ENCODE measurements at regions not wholly inside any gene's neighbourhood (a gene's known extent, or its start where the extent isn't known, plus 50 kb on each side); places are given as distances from the start of the nearest gene placed in this dataset.
A peak's percentile ranks its signal among the peaks of the same experiment; 100 is the strongest.

GRCh38 chr4:159498446-159499115 is 395.7 kb downstream of the RAPGEF2 start:
- WGBS (ENCODE audit: insufficient coverage, low lambda C conversion rate), result 43% methylated on average over 1 of the region's 5 CpGs
- DNase-seq, result peak; percentile 37 to 70

DNA sequence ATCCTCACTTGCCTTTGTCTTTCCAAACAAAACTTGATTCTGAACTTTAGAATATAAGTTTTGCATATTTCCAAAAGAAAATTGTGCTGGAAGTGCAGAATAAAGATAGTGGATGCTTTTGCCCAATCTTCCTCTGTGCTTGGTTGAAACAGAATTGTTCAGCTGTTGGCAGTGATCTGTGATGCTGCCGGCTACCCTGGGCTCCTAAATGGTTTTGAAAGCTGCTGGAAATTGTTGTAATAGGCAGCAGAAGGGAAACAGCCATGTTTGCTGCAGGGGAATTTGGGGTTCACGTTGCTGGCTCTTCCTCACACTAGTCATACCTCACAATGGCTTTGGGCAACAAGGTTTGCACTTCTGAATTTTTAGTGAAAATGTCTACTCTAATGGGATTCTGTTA is 398.0 kb downstream of the RAPGEF2 start:
- DNase-seq, result no peak
- Histone ChIP-seq H3K27me3 (ENCODE audit: control insufficient read depth, insufficient read depth, low read length) (no peaks in the 10 kb centered on the region), H3K4me1 (ENCODE audit: control insufficient read depth, insufficient read depth, low read length) (peaks cover 4% of the 10 kb centered on the region), H3K4me3 (ENCODE audit: low read length) (no peak overlapping the region), H3K27ac (ENCODE audit: low read length) (no peak overlapping the region), H3K9me3 (ENCODE audit: control insufficient read depth, low read depth, low read length) (no peaks in the 10 kb centered on the region), H3K36me3 (ENCODE audit: control insufficient read depth, insufficient read depth, low read length) (no peaks in the 10 kb centered on the region)
- WGBS (ENCODE audit: insufficient coverage, low lambda C conversion rate), result no CpG with 5 or more reads among the region's 2 CpGs

More at GRCh38 chr4:159498446-159499115, 395.7 kb downstream of the RAPGEF2 start:
- Histone ChIP-seq H3K4me1 (ENCODE audit: control insufficient read depth, insufficient read depth, low read length) (peaks cover 4% of the 10 kb centered on the region), H3K4me3 (ENCODE audit: low read length) (no peak overlapping the region), H3K27ac (ENCODE audit: low read length) (no peak overlapping the region), H3K27me3 (ENCODE audit: control insufficient read depth, insufficient read depth, low read length) (no peaks in the 10 kb centered on the region), H3K36me3 (ENCODE audit: control insufficient read depth, insufficient read depth, low read length) (no peaks in the 10 kb centered on the region), H3K9me3 (ENCODE audit: control insufficient read depth, low read depth, low read length) (no peaks in the 10 kb centered on the region)

GRCh38 chr4:159503236-159504008 is 400.5 kb downstream of the RAPGEF2 start:
- Histone ChIP-seq H3K4me3 (ENCODE audit: low read length) (no peak overlapping the region), H3K36me3 (ENCODE audit: control insufficient read depth, insufficient read depth, low read length) (no peaks in the 10 kb centered on the region), H3K27me3 (ENCODE audit: control insufficient read depth, insufficient read depth, low read length) (peaks cover 2% of the 10 kb centered on the region), H3K27ac (ENCODE audit: low read length) (no peak overlapping the region), H3K9me3 (ENCODE audit: control insufficient read depth, low read depth, low read length) (no peaks in the 10 kb centered on the region), H3K4me1 (ENCODE audit: control insufficient read depth, insufficient read depth, low read length) (peaks cover 4% of the 10 kb centered on the region)
- 32% methylated on average over 10 of the region's 14 CpGs for WGBS (ENCODE audit: insufficient coverage, low lambda C conversion rate)
- DNase-seq, result no peak

- Histone ChIP-seq H3K4me1 (ENCODE audit: control insufficient read depth, insufficient read depth, low read length) (no peaks in the 10 kb centered on the region), H3K9me3 (ENCODE audit: control insufficient read depth, low read depth, low read length) (no peaks in the 10 kb centered on the region), H3K27ac (ENCODE audit: low read length) (no peak overlapping the region), H3K4me3 (ENCODE audit: low read length) (no peak overlapping the region), H3K27me3 (ENCODE audit: control insufficient read depth, insufficient read depth, low read length) (peaks cover 2% of the 10 kb centered on the region), H3K36me3 (ENCODE audit: control insufficient read depth, insufficient read depth, low read length) (no peaks in the 10 kb centered on the region)
- 67% methylated on average over 3 of the region's 5 CpGs for WGBS (ENCODE audit: insufficient coverage, low lambda C conversion rate)
- DNase-seq, result no peak
These were observed 401.8 kb downstream of the RAPGEF2 start for GRCh38 chr4:159504684-159505083.

DNA sequence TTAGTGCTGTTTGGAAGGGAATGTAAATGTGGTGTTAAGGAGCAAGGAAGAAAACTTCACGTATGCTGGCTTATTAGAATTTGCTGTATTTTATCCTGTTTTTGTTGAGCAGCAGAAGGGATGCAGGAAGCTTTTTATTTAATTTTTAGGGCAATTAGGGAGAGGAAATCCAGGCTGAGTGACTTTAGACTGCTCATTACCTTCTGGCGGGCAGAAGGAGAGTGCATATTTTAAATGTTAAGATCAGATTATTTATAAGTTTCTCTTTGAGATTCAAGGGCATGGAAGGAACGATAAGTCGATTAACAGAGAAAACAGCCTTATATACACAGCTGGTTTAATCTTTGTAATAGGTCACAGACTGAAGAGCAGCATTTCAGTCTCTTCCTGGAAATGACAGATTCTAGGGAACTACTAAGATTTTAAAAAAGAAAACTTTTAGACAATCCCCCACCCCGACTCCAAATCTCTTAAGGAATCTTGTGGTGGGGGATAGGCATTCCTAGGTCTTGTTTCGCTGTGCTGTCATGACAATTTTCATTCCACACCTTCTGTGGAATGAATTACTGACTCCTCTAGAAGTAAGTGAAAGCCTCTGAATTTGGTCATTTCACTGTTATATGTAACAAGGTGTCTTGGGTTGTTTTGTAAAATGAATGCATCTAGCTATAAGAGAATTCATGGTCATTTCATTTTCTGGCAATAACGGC is 402.5 kb downstream of the RAPGEF2 start:
- Histone ChIP-seq H3K27ac (ENCODE audit: low read length) (no peak overlapping the region), H3K9me3 (ENCODE audit: control insufficient read depth, low read depth, low read length) (no peaks in the 10 kb centered on the region), H3K4me3 (ENCODE audit: low read length) (no peak overlapping the region), H3K4me1 (ENCODE audit: control insufficient read depth, insufficient read depth, low read length) (no peaks in the 10 kb centered on the region), H3K36me3 (ENCODE audit: control insufficient read depth, insufficient read depth, low read length) (no peaks in the 10 kb centered on the region), H3K27me3 (ENCODE audit: control insufficient read depth, insufficient read depth, low read length) (peaks cover 2% of the 10 kb centered on the region)
- 77% methylated on average over 5 of the region's 7 CpGs for WGBS (ENCODE audit: insufficient coverage, low lambda C conversion rate)
- DNase-seq, result no peak

DNA sequence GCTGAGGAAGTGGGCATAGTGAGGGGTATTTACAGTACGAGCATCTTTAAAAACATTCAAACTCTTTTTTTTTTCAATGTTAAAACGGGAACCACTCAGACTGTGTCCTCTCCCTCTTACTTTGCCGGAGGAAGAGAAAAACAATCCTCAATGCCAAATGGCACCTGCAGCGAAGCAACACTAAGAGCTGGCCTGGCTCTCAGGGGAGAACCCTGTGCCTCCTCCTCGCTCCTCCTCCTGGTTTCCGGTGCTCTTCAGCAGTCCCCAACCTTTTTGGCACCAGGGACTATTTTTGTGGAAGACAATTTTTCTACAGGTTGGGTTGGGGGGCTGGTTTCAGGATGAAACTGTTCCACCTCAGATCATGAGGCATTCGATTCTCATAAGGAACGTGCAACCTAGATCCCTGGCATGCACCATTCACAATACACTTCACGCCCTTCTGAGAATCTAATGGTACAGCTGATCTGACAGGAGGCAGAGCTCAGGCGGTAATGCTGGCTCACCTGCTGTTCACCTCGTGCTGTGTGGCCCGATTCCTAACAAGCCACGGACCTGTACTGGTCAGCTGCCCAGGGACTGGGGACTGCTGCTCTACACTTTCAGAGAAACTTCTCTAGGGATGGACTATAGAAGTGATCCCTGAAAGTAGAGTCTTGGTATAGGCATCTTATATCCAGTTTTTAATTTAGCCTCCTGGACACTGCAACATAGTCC is 404.1 kb downstream of the RAPGEF2 start:
- Histone ChIP-seq H3K4me1 (ENCODE audit: control insufficient read depth, insufficient read depth, low read length) (no peaks in the 10 kb centered on the region), H3K4me3 (ENCODE audit: low read length) (no peak overlapping the region), H3K36me3 (ENCODE audit: control insufficient read depth, insufficient read depth, low read length) (no peaks in the 10 kb centered on the region), H3K27me3 (ENCODE audit: control insufficient read depth, insufficient read depth, low read length) (peaks cover 2% of the 10 kb centered on the region), H3K9me3 (ENCODE audit: control insufficient read depth, low read depth, low read length) (no peaks in the 10 kb centered on the region), H3K27ac (ENCODE audit: low read length) (no peak overlapping the region)
- no peak for DNase-seq
- no CpG with 5 or more reads among the region's 13 CpGs for WGBS (ENCODE audit: insufficient coverage, low lambda C conversion rate)

DNA sequence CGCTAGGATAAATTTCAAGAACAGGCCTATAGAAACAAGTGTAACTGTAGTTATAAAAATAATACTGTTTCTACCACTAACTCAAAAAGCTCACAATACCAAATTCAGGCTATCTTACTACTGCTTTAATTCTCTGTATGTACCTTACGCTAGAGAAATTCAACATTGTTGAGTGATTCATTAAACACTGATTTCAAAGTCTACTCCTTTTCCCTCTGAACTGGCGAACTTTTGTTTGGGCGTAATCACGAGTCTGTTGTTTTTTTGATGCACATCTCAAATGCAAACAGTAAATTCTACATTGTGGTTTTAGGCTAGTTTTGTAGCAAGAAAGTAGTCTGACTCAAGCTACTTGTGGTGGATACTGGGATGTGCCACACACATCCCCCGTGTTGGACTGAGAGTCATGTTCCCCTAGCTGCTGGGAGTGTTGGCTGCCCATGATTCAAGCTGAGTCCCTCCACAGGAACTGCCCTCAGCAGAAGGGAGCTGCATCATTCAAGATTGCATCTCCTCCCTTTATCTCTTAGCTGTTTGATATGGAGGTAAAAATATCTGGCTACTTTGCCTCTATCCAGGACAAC is 406.1 kb downstream of the RAPGEF2 start:
- Histone ChIP-seq H3K4me3 (ENCODE audit: low read length) (no peak overlapping the region), H3K9me3 (ENCODE audit: control insufficient read depth, low read depth, low read length) (no peaks in the 10 kb centered on the region), H3K4me1 (ENCODE audit: control insufficient read depth, insufficient read depth, low read length) (no peaks in the 10 kb centered on the region), H3K36me3 (ENCODE audit: control insufficient read depth, insufficient read depth, low read length) (no peaks in the 10 kb centered on the region), H3K27me3 (ENCODE audit: control insufficient read depth, insufficient read depth, low read length) (peaks cover 2% of the 10 kb centered on the region), H3K27ac (ENCODE audit: low read length) (no peak overlapping the region)
- WGBS (ENCODE audit: insufficient coverage, low lambda C conversion rate), result no CpG with 5 or more reads among the region's 6 CpGs
- DNase-seq, result no peak

GRCh38 chr4:159512348-159512747 is 409.5 kb downstream of the RAPGEF2 start:
- Histone ChIP-seq H3K27ac (ENCODE audit: low read length) (no peak overlapping the region), H3K27me3 (ENCODE audit: control insufficient read depth, insufficient read depth, low read length) (no peaks in the 10 kb centered on the region), H3K9me3 (ENCODE audit: control insufficient read depth, low read depth, low read length) (no peaks in the 10 kb centered on the region), H3K36me3 (ENCODE audit: control insufficient read depth, insufficient read depth, low read length) (no peaks in the 10 kb centered on the region), H3K4me3 (ENCODE audit: low read length) (no peak overlapping the region), H3K4me1 (ENCODE audit: control insufficient read depth, insufficient read depth, low read length) (no peaks in the 10 kb centered on the region)
- DNase-seq, result no peak

GRCh38 chr4:159515314-159516025 is 412.6 kb downstream of the RAPGEF2 start:
- H3K9me3 ChIP-seq (ENCODE audit: control insufficient read depth, low read depth, low read length), result no peaks in the 10 kb centered on the region
- no peak overlapping the region for H3K27ac ChIP-seq (ENCODE audit: low read length)
- H3K27me3 ChIP-seq (ENCODE audit: control insufficient read depth, insufficient read depth, low read length), result no peaks in the 10 kb centered on the region
- H3K4me3 ChIP-seq (ENCODE audit: low read length), result no peak overlapping the region
- H3K4me1 ChIP-seq (ENCODE audit: control insufficient read depth, insufficient read depth, low read length), result no peaks in the 10 kb centered on the region
- DNase-seq, result no peak
- 83% methylated on average over 1 of the region's 2 CpGs for WGBS (ENCODE audit: insufficient coverage, low lambda C conversion rate)
- H3K36me3 ChIP-seq (ENCODE audit: control insufficient read depth, insufficient read depth, low read length), result no peaks in the 10 kb centered on the region
